Endothelial cell of umbilical vein (primary cell): ENCODE measurements at regions not wholly inside any gene's neighbourhood (a gene's known extent, or its start where the extent isn't known, plus 50 kb on each side); places are given as distances from the start of the nearest gene placed in this dataset.

Experiments used
- BruUV-seq: library from RNA; stranded (reverse); fragments of 400-500 nt; replicated peaks from 2 replicates; lab custom pipeline; 2021; lab: Mats Ljungman, UMichigan
- CTCF ChIA-PET: fragments of 300-600, 350-600 bp; sonication (Branson Sonifier 250); formaldehyde crosslinking; loops from one replicate; lab custom pipeline; 2021; ENCODE audit warnings: antibody characterized with exemption, inconsistent platforms; lab: Charles Lee
- POLR2A ChIA-PET: fragments of 300-600, 350-600 bp; sonication (Branson Sonifier 250); formaldehyde crosslinking; loops from one replicate; lab custom pipeline; 2021; ENCODE audit warnings: antibody characterized with exemption, inconsistent platforms; lab: Charles Lee
- DNase-seq: peaks from one replicate; pipeline ENCODE4 v3.0.0-alpha.2; 2011; ENCODE audit warnings: low read depth, low spot score
- FAIRE-seq: peaks from 2 replicates; lab custom pipeline; 2011; peaks lifted over from hg19 to GRCh38; lab: Jason Lieb, UNC
- H2AFZ ChIP-seq: 2 replicates; pipeline ENCODE4 v1.6.0; 2012; ENCODE audit warnings: low read depth, low read length, control low read depth, inconsistent platforms
- H3K27ac ChIP-seq: 2 replicates; pipeline ENCODE4 v1.5.1; 2011; ENCODE audit warnings: low read depth, mild to moderate bottlenecking, control low read depth, low read length, moderate library complexity; ENCODE audit not compliant: insufficient read depth
- H3K27me3 ChIP-seq, 2 experiments: 2 replicates each; pipeline versions ENCODE4 v1.6.0 to v1.6.1; 2011; ENCODE audit warnings: low read length in 2 of 2, mixed read lengths in 1 of 2; ENCODE audit not compliant: control insufficient read depth in 2 of 2, insufficient read depth in 2 of 2
- H3K36me3 ChIP-seq, 2 experiments: 2 replicates in 1 of 2; 3 replicates in 1 of 2; pipeline ENCODE4 v1.5.1; 2011; ENCODE audit warnings: low read length in 2 of 2, mild to moderate bottlenecking in 1 of 2, moderate library complexity in 1 of 2; ENCODE audit not compliant: control insufficient read depth in 2 of 2, insufficient read depth in 2 of 2; ENCODE audit errors: extremely low read depth in 1 of 2
- H3K4me1 ChIP-seq: 3 replicates; pipeline ENCODE4 v1.5.1; 2011; ENCODE audit warnings: mild to moderate bottlenecking, low read length; ENCODE audit not compliant: control insufficient read depth, insufficient read depth; ENCODE audit errors: extremely low read depth
- H3K4me2 ChIP-seq: 2 replicates; pipeline ENCODE4 v1.6.1; 2011; ENCODE audit warnings: low read length, control low read depth, mixed read lengths; ENCODE audit not compliant: insufficient read depth
- H3K4me3 ChIP-seq, 3 experiments: fragments of 200-600 bp in 1 of 3; sonication (generic), shearing (Covaris generic) in 1 of 3; replicated peaks in 1 of 3; 2 replicates each; pipeline ENCODE4 v1.5.1; 2011 to 2016; ENCODE audit warnings: control low read depth in 3 of 3, low read length in 3 of 3, mild to moderate bottlenecking in 2 of 3, inconsistent platforms in 1 of 3, low read depth in 1 of 3, moderate library complexity in 1 of 3; ENCODE audit not compliant: insufficient read depth in 1 of 3
- H3K79me2 ChIP-seq: 2 replicates; pipeline ENCODE4 v1.6.0; 2012; ENCODE audit warnings: low read length, inconsistent platforms; ENCODE audit not compliant: control insufficient read depth, insufficient read depth
- H3K9ac ChIP-seq: replicated peaks from 2 replicates; pipeline ENCODE3; 2011; ENCODE audit warnings: low read length, control low read depth; ENCODE audit not compliant: insufficient read depth; ENCODE audit errors: extremely low read depth
- H3K9me1 ChIP-seq: replicated peaks from 3 replicates; pipeline ENCODE4 v1.6.0; 2011; ENCODE audit warnings: mild to moderate bottlenecking, low read length; ENCODE audit not compliant: control insufficient read depth, insufficient read depth; ENCODE audit errors: extremely low read depth
- H3K9me3 ChIP-seq: replicated peaks from 2 replicates; pipeline ENCODE4 v1.5.1; 2012; ENCODE audit warnings: low read length, inconsistent platforms; ENCODE audit not compliant: control insufficient read depth, insufficient read depth
- H4K20me1 ChIP-seq: replicated peaks from 2 replicates; pipeline ENCODE3; 2011; ENCODE audit warnings: mild to moderate bottlenecking, low read length; ENCODE audit not compliant: control insufficient read depth, insufficient read depth; ENCODE audit errors: extremely low read depth
- CTCF ChIP-seq, 2 donors: IDR thresholded peaks; 1 replicate in 1 of 2; 2 replicates in 1 of 2; pipeline ENCODE4 v1.5.1; 2011; ENCODE audit warnings: low read length in 2 of 2, mild to moderate bottlenecking in 2 of 2, moderate library complexity in 2 of 2, control low read depth in 1 of 2, inconsistent platforms in 1 of 2, low read depth in 1 of 2; ENCODE audit not compliant: insufficient read depth in 1 of 2; ENCODE audit errors: extremely low read depth in 1 of 2
- EZH2 ChIP-seq: IDR thresholded peaks from 2 replicates; pipeline ENCODE4 v1.6.1; 2012; ENCODE audit warnings: borderline replicate concordance, low read depth, mild to moderate bottlenecking, moderate library complexity, low read length, inconsistent platforms; ENCODE audit not compliant: severe bottlenecking
- FOS ChIP-seq: IDR thresholded peaks from 2 replicates; pipeline ENCODE4 v1.6.1; 2011; ENCODE audit warnings: mild to moderate bottlenecking, low read length, moderate library complexity, borderline replicate concordance; ENCODE audit not compliant: insufficient read depth
- GATA2 ChIP-seq: IDR thresholded peaks from 2 replicates; pipeline ENCODE4 v1.7.0; 2011; ENCODE audit warnings: low read depth, mild to moderate bottlenecking, moderate library complexity, mixed read lengths, low read length; ENCODE audit not compliant: insufficient read length, insufficient read depth
- JUN ChIP-seq: IDR thresholded peaks from 2 replicates; pipeline ENCODE4 v1.6.1; 2011; ENCODE audit warnings: borderline replicate concordance, low read depth; ENCODE audit not compliant: insufficient read length, insufficient read depth
- MAX ChIP-seq: IDR thresholded peaks from 2 replicates; pipeline ENCODE4 v1.6.1; 2011; ENCODE audit not compliant: insufficient read depth, insufficient read length
- MYC ChIP-seq: IDR thresholded peaks from one replicate; pipeline ENCODE4 v1.6.1; 2011; ENCODE audit warnings: mild to moderate bottlenecking, low read depth, low read length
- POLR2A ChIP-seq: IDR thresholded peaks from 2 replicates; pipeline ENCODE4 v1.6.1; 2012; ENCODE audit warnings: low read depth, mild to moderate bottlenecking, control low read depth, low read length
- POLR2AphosphoS5 ChIP-seq: IDR thresholded peaks from 2 replicates; pipeline ENCODE4 v1.6.1; 2012; ENCODE audit warnings: low read depth, mild to moderate bottlenecking, control low read depth, low read length, moderate library complexity; ENCODE audit not compliant: insufficient read depth
- dilution Hi-C: fragments of 300-500 bp; cut with MboI; formaldehyde crosslinking; loops from one replicate; pipeline ENCODE4 v1.15.0; 2019; ENCODE audit warnings: low sequenced_read_pairs; ENCODE audit not compliant: extremely low pct_ligation_motif_present
- intact Hi-C: fragments of 100-400 bp; cut with micrococcal nuclease; formaldehyde crosslinking; loops from one replicate; pipeline ENCODE4 v1.10.0; 2022

GRCh38 chr12:69061574-69061973 is 128.6 kb upstream of the CPM start:
- H3K9me1 ChIP-seq = no peaks in the 10 kb centered on the region

More at GRCh38 chr12:69061574-69061973, 128.6 kb upstream of the CPM start:
- intact Hi-C loops = no loop called here
- H3K79me2 ChIP-seq = no peaks in the 10 kb centered on the region
- BruUV-seq = no TSS peak
- H3K4me3 ChIP-seq = no peak overlapping the region
- H3K9me3 ChIP-seq = no peaks in the 10 kb centered on the region
- no peaks in the 10 kb centered on the region for H4K20me1 ChIP-seq
- POLR2A ChIA-PET = no interaction called here
- H3K4me1 ChIP-seq = peaks cover 4% of the 10 kb centered on the region
- no peak for DNase-seq
- TF ChIP-seq EZH2 (no peak), MAX (no peak), MYC (no peak), POLR2A (no peak), JUN (no peak), CTCF (IDR thresholded peaks at IDR 0.05; ENCODE audit: extremely low read depth in 1 of 2, insufficient read depth in 1 of 2, low read depth in 1 of 2, low read length in 2 of 2) (no peak), GATA2 (no peak), POLR2AphosphoS5 (no peak), FOS (no peak)
- no peak overlapping the region for H3K4me2 ChIP-seq
- no peak overlapping the region for H2AFZ ChIP-seq
- CTCF ChIA-PET = no interaction called here
- H3K27me3 ChIP-seq = peaks cover 8 to 19% of the 10 kb centered on the region in 2 experiments
- no peak overlapping the region for H3K27ac ChIP-seq
- no peak for FAIRE-seq
- H3K36me3 ChIP-seq = no peaks in the 10 kb centered on the region
- dilution Hi-C loops = no loop called here
- no peak overlapping the region for H3K9ac ChIP-seq
